Gastrocnemius medialis (tissue), 4 donors: ENCODE measurements at regions not wholly inside any gene's neighbourhood (a gene's known extent, or its start where the extent isn't known, plus 50 kb on each side); places are given as distances from the start of the nearest gene placed in this dataset.

Experiments
- ATAC-seq, 2 donors: fragments of 150-250 bp; one replicate each; pipeline ENCODE4 v1.9.1; 2016
- DNase-seq, 2 donors: peaks; one replicate each; pipeline ENCODE4 v3.0.0-alpha.2; 2019
- H3K27ac ChIP-seq, 4 donors: fragments of 200-600 bp; sonication (generic); 1 replicate in 1 of 4; 2 replicates in 3 of 4; pipeline ENCODE4 v1.5.1; 2016 to 2018; ENCODE audit warnings: mild to moderate bottlenecking in 2 of 4, moderate library complexity in 1 of 4
- H3K27me3 ChIP-seq, 3 donors: fragments of 200-600 bp; sonication (generic) in 2 of 3; 1 replicate in 1 of 3; 2 replicates in 2 of 3; pipeline versions ENCODE4 v1.5.1 to v1.6.0; 2016 to 2019; ENCODE audit warnings: mild to moderate bottlenecking in 1 of 3, moderate library complexity in 1 of 3
- H3K36me3 ChIP-seq, 2 donors: fragments of 200-600 bp; sonication (generic) in 1 of 2; one replicate each; pipeline ENCODE4 v1.5.1; 2017 to 2018
- H3K4me1 ChIP-seq, 2 donors: fragments of 200-600 bp; sonication (generic) in 1 of 2; one replicate each; pipeline ENCODE4 v1.5.1; 2016 to 2017; ENCODE audit warnings: mild to moderate bottlenecking in 2 of 2
- H3K4me3 ChIP-seq, 4 donors: fragments of 200-600 bp; sonication (generic) in 3 of 4; 1 replicate in 1 of 4; 2 replicates in 3 of 4; pipeline ENCODE4 v1.5.1; 2016 to 2019; ENCODE audit warnings: mild to moderate bottlenecking in 2 of 4
- H3K9me3 ChIP-seq, 3 donors: fragments of 200-600 bp; sonication (generic) in 2 of 3; 1 replicate in 1 of 3; 2 replicates in 2 of 3; pipeline ENCODE4 v1.5.1; 2016 to 2019
- POLR2A ChIP-seq, 2 donors: fragments of 450-650 bp; IDR thresholded peaks; one replicate each; pipeline ENCODE4 v1.6.1; 2017; ENCODE audit warnings: antibody characterized with exemption in 2 of 2, mild to moderate bottlenecking in 2 of 2, moderate library complexity in 2 of 2
- in situ Hi-C, 4 donors: fragments of 200-750 bp; cut with MboI; loops; one replicate each; pipeline versions ENCODE4 v1.15.0 to v1.8.0; 2017; ENCODE audit warnings: low sequenced_read_pairs in 4 of 4
- intact Hi-C: fragments of 100-400 bp; cut with DNase I; formaldehyde crosslinking; loops from one replicate; pipeline ENCODE4 v1.15.1; 2023; ENCODE audit warnings: low total_unique reads
- TF ChIP-seq, protein P1 (sequence below), 5 experiments: fragments of 450-650 bp in 3 of 5; fragments of 200-600 bp in 2 of 5; sonication (generic) in 2 of 5; IDR thresholded peaks in 4 of 5; conservative IDR thresholded peaks in 1 of 5; 1 replicate in 4 of 5; 2 replicates in 1 of 5; pipeline ENCODE4 v1.5.1; 2016 to 2019; ENCODE audit warnings: antibody characterized with exemption in 5 of 5, mild to moderate bottlenecking in 3 of 5, moderate library complexity in 3 of 5

- intact Hi-C loops (no loop called here), in situ Hi-C loops (no loop called here)
- Histone ChIP-seq H3K36me3 (no peaks in the 10 kb centered on the region), H3K27me3 (no peaks in the 10 kb centered on the region), H3K9me3 (no peaks in the 10 kb centered on the region), H3K27ac (no peak overlapping the region), H3K4me1 (no peaks in the 10 kb centered on the region), H3K4me3 (no peak overlapping the region)
- DNase-seq (no peak), ATAC-seq (no peak)
- TF ChIP-seq, protein P1, sequence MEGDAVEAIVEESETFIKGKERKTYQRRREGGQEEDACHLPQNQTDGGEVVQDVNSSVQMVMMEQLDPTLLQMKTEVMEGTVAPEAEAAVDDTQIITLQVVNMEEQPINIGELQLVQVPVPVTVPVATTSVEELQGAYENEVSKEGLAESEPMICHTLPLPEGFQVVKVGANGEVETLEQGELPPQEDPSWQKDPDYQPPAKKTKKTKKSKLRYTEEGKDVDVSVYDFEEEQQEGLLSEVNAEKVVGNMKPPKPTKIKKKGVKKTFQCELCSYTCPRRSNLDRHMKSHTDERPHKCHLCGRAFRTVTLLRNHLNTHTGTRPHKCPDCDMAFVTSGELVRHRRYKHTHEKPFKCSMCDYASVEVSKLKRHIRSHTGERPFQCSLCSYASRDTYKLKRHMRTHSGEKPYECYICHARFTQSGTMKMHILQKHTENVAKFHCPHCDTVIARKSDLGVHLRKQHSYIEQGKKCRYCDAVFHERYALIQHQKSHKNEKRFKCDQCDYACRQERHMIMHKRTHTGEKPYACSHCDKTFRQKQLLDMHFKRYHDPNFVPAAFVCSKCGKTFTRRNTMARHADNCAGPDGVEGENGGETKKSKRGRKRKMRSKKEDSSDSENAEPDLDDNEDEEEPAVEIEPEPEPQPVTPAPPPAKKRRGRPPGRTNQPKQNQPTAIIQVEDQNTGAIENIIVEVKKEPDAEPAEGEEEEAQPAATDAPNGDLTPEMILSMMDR (IDR thresholded peaks at IDR 0.05 in 4 of 5, conservative IDR thresholded peaks at IDR 0.05 in 1 of 5) = no peak
- TF ChIP-seq POLR2A (IDR thresholded peaks at IDR 0.05) = no peak
These were observed 112.8 kb downstream of the OTOR start for GRCh38 chr20:16860914-16861313.

GRCh38 chr20:16861708-16862107, 113.5 kb downstream of the OTOR start:
- no peak overlapping the region for H3K27ac ChIP-seq
- in situ Hi-C loops = no loop called here
- no peak for DNase-seq
- ATAC-seq = no peak
- no peak for TF ChIP-seq POLR2A (IDR thresholded peaks at IDR 0.05)
- TF ChIP-seq, protein P1 (IDR thresholded peaks at IDR 0.05 in 4 of 5, conservative IDR thresholded peaks at IDR 0.05 in 1 of 5) = no peak
- H3K4me1 ChIP-seq = no peaks in the 10 kb centered on the region
- no peaks in the 10 kb centered on the region for H3K9me3 ChIP-seq
- no peaks in the 10 kb centered on the region for H3K36me3 ChIP-seq
- no peaks in the 10 kb centered on the region for H3K27me3 ChIP-seq
- intact Hi-C loops = no loop called here
- no peak overlapping the region for H3K4me3 ChIP-seq

DNA sequence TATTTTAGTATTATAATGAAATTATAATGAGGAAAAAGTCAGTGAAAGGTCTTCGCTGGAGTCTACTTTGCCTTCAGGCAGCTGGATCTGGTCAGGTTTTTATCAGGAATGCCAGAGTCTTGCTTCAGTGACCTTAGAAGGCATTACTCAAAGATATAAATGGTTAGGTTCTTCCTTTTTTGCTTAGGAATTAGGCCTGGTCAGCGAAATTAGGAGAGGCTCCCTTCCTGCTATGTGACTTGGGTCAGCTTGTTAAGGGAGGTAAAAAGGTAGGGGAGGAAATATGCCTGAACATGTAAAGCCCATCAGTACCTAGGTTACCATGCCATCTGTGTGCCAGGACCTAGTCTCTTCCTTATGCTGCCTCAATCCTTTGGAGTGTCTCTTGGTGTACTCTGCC, 115.1 kb downstream of the OTOR start:
- in situ Hi-C loops (no loop called here), intact Hi-C loops (no loop called here)
- Histone ChIP-seq H3K9me3 (no peaks in the 10 kb centered on the region), H3K4me3 (no peak overlapping the region), H3K27ac (no peak overlapping the region), H3K36me3 (no peaks in the 10 kb centered on the region), H3K4me1 (no peaks in the 10 kb centered on the region), H3K27me3 (no peaks in the 10 kb centered on the region)
- TF ChIP-seq, protein P1 (IDR thresholded peaks at IDR 0.05 in 4 of 5, conservative IDR thresholded peaks at IDR 0.05 in 1 of 5) = no peak
- no peak for TF ChIP-seq POLR2A (IDR thresholded peaks at IDR 0.05)
- DNase-seq (no peak), ATAC-seq (no peak)

- H3K4me1 ChIP-seq = no peaks in the 10 kb centered on the region
- no peak overlapping the region for H3K4me3 ChIP-seq
- H3K36me3 ChIP-seq = no peaks in the 10 kb centered on the region
- H3K9me3 ChIP-seq = no peaks in the 10 kb centered on the region
- no peaks in the 10 kb centered on the region for H3K27me3 ChIP-seq
- TF ChIP-seq, protein P1 (IDR thresholded peaks at IDR 0.05 in 4 of 5, conservative IDR thresholded peaks at IDR 0.05 in 1 of 5) = no peak
- TF ChIP-seq POLR2A (IDR thresholded peaks at IDR 0.05) = no peak
- ATAC-seq = no peak
- intact Hi-C loops (no loop called here), in situ Hi-C loops (no loop called here)
- peak in 1 of 2 donors; percentile 16 for DNase-seq
- no peak overlapping the region for H3K27ac ChIP-seq
These were observed 115.9 kb downstream of the OTOR start for GRCh38 chr20:16864069-16864468.

DNA sequence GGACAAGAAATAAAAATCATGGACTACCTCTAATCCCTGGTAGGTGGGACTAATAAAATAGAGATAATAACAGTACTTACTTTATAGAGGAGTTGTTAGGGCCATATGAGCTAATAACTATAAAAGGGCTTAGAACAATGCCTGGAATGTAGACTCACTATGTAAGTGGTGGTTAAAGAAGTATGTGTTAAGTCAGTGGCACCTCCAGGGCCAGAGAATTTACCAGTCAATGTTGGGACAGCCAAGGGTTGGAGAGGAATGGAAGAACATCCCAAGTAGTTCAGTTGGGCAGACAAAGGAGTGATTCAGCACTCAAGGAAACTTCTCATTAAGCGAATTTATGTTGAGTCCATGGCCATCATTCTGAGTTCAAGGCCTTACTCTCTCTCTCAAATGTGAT, 116.8 kb downstream of the OTOR start:
- no peaks in the 10 kb centered on the region for H3K36me3 ChIP-seq
- TF ChIP-seq, protein P1 (IDR thresholded peaks at IDR 0.05 in 4 of 5, conservative IDR thresholded peaks at IDR 0.05 in 1 of 5) = no peak
- no peak for TF ChIP-seq POLR2A (IDR thresholded peaks at IDR 0.05)
- in situ Hi-C loops (no loop called here), intact Hi-C loops (no loop called here)
- no peak overlapping the region for H3K27ac ChIP-seq
- ATAC-seq = no peak
- no peaks in the 10 kb centered on the region for H3K9me3 ChIP-seq
- no peak overlapping the region for H3K4me3 ChIP-seq
- no peaks in the 10 kb centered on the region for H3K4me1 ChIP-seq
- no peaks in the 10 kb centered on the region for H3K27me3 ChIP-seq
- no peak for DNase-seq
